SU-DHL-6 (cell line): ENCODE measurements at regions not wholly inside any gene's neighbourhood (a gene's known extent, or its start where the extent isn't known, plus 50 kb on each side); places are given as distances from the start of the nearest gene placed in this dataset.

ENCODE experiments used
- H2AFZ ChIP-seq: fragments of 200-600 bp; sonication (generic); 2 replicates; pipeline ENCODE4 v1.6.1; 2014; ENCODE audit warnings: low read depth, mild to moderate bottlenecking, moderate library complexity, mixed read lengths, antibody characterized with exemption, low read length; ENCODE audit not compliant: severe bottlenecking
- H3F3A ChIP-seq: fragments of 200-600 bp; shearing (Covaris generic); 2 replicates; pipeline ENCODE4 v1.6.0; 2016; ENCODE audit warnings: antibody characterized with exemption, mild to moderate bottlenecking; ENCODE audit not compliant: insufficient read depth
- H3K27ac ChIP-seq: fragments of 200-600 bp; sonication (generic); 2 replicates; pipeline ENCODE4 v1.5.1; 2016; ENCODE audit warnings: low read depth, mild to moderate bottlenecking, low read length, moderate library complexity, mixed read lengths
- H3K27me3 ChIP-seq: fragments of 200-600 bp; sonication (generic), shearing (Covaris generic); 2 replicates; pipeline ENCODE4 v1.6.0; 2014; ENCODE audit warnings: mild to moderate bottlenecking, low read length
- H3K36me3 ChIP-seq: fragments of 200-600 bp; sonication (generic); 2 replicates; pipeline ENCODE4 v1.6.1; 2014; ENCODE audit warnings: mild to moderate bottlenecking, low read length, mixed read lengths
- H3K4me2 ChIP-seq: fragments of 300-600, 200-600 bp; shearing (Covaris generic), sonication (generic); 2 replicates; pipeline ENCODE4 v1.6.0; 2014; ENCODE audit warnings: low read length, low read depth, mild to moderate bottlenecking; ENCODE audit not compliant: poor library complexity, severe bottlenecking
- H3K4me3 ChIP-seq: fragments of 200-600 bp; sonication (generic); 2 replicates; pipeline ENCODE4 v1.5.1; 2014; ENCODE audit warnings: antibody characterized with exemption, low read length, mild to moderate bottlenecking, mixed read lengths; ENCODE audit not compliant: insufficient read depth, poor library complexity, severe bottlenecking
- H3K79me2 ChIP-seq: fragments of 200-600 bp; sonication (generic); 2 replicates; pipeline ENCODE4 v1.6.1; 2014; ENCODE audit warnings: mild to moderate bottlenecking, low read length, moderate library complexity; ENCODE audit not compliant: insufficient read depth
- H3K9ac ChIP-seq: fragments of 200-600 bp; sonication (generic); 2 replicates; pipeline ENCODE4 v1.7.0; 2014; ENCODE audit warnings: mild to moderate bottlenecking, low read length
- H3K9me2 ChIP-seq: fragments of 200-600 bp; sonication (generic); replicated peaks from 2 replicates; pipeline ENCODE4 v1.6.1; 2014; ENCODE audit warnings: low read length; ENCODE audit not compliant: insufficient read depth
- H3K9me3 ChIP-seq: fragments of 200-600 bp; sonication (generic); 2 replicates; pipeline ENCODE4 v1.6.1; 2014; ENCODE audit warnings: low read length, mixed read lengths; ENCODE audit not compliant: insufficient read depth
- H4K20me1 ChIP-seq: fragments of 200-600 bp; sonication (generic); 2 replicates; pipeline ENCODE4 v1.6.1; 2014; ENCODE audit warnings: low read depth, mild to moderate bottlenecking, antibody characterized with exemption, low read length, moderate library complexity, mixed read lengths
- EZH2phosphoT487 ChIP-seq: fragments of 200-600 bp; sonication (generic), shearing (Covaris generic); conservative IDR thresholded peaks from 2 replicates; pipeline ENCODE4 v1.6.1; 2018; ENCODE audit warnings: mild to moderate bottlenecking, antibody characterized with exemption, low read length, moderate library complexity, mixed read lengths
- TF ChIP-seq, protein P1 (sequence below): fragments of 200-600 bp; sonication (generic); IDR thresholded peaks from one replicate; pipeline ENCODE4 v1.5.1; 2017; ENCODE audit warnings: antibody characterized with exemption, mild to moderate bottlenecking, low read length, moderate library complexity; ENCODE audit not compliant: insufficient read depth, poor library complexity, severe bottlenecking

DNA sequence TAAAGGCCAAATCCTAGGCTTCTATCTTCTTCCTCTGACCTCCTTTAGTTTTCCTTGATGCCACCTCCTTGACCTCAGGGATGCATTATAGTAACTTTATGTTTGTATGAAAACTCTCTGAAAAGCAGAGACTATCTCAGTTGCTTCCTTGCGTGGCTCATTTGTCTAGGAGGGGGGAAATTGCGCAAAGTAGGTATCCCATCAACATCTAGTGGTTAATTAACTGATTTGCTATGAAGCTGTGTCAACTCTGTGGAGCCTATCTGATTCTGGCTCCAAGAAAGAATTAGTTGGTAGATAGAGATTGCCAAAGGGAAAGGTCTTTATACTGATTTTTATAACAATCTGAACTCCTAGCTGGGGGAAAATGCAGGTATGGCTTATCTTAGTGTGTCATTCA, 82.1 kb upstream of the FRY start:
- no peak overlapping the region for H2AFZ ChIP-seq
- no peaks in the 10 kb centered on the region for H3K36me3 ChIP-seq
- no peaks in the 10 kb centered on the region for H3K79me2 ChIP-seq
- no peak overlapping the region for H3K4me2 ChIP-seq
- TF ChIP-seq, protein P1, sequence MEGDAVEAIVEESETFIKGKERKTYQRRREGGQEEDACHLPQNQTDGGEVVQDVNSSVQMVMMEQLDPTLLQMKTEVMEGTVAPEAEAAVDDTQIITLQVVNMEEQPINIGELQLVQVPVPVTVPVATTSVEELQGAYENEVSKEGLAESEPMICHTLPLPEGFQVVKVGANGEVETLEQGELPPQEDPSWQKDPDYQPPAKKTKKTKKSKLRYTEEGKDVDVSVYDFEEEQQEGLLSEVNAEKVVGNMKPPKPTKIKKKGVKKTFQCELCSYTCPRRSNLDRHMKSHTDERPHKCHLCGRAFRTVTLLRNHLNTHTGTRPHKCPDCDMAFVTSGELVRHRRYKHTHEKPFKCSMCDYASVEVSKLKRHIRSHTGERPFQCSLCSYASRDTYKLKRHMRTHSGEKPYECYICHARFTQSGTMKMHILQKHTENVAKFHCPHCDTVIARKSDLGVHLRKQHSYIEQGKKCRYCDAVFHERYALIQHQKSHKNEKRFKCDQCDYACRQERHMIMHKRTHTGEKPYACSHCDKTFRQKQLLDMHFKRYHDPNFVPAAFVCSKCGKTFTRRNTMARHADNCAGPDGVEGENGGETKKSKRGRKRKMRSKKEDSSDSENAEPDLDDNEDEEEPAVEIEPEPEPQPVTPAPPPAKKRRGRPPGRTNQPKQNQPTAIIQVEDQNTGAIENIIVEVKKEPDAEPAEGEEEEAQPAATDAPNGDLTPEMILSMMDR: no peak
- no peak for TF ChIP-seq EZH2phosphoT487
- H3K27me3 ChIP-seq: no peaks in the 10 kb centered on the region
- no peaks in the 10 kb centered on the region for H3K9me3 ChIP-seq
- no peak overlapping the region for H3K4me3 ChIP-seq
- no peaks in the 10 kb centered on the region for H3K9me2 ChIP-seq
- H3F3A ChIP-seq: no peaks in the 10 kb centered on the region
- no peak overlapping the region for H3K9ac ChIP-seq
- no peak overlapping the region for H3K27ac ChIP-seq
- no peaks in the 10 kb centered on the region for H4K20me1 ChIP-seq

DNA sequence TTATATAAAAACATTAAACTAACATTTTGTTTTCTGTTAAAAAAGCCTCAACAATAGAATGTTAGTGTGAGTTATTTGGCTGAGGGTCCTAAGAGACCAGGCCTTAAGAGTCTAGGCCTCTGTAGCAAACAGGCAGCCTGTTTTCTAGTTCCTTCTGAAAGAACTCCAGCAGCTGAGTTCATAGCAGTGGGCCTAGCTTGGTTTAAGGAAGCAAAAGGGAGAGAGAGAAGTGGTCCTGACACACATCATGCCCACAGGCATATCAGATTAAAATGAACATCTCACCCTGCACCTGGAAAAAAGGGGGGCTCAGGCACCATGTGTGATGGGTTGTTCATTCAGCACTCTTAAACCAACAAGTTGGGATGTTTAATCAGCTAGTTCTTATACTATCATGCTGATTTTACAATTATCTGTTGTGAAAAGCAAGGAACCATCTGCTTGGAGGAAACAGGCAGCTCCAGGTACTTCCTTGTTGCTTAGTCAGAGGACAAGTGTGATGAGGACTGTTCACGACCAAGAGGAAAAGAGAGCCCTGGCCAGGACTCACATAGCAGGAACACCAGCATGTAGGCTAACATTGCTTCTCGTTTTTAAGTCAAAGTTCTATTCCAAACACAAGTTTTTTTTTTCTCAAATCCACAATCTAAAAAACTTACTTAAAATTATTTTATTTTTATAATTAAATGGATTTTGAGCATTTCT, 81.3 kb upstream of the FRY start:
- no peak overlapping the region for H2AFZ ChIP-seq
- no peak overlapping the region for H3K4me3 ChIP-seq
- no peaks in the 10 kb centered on the region for H3K9me2 ChIP-seq
- no peaks in the 10 kb centered on the region for H3F3A ChIP-seq
- no peak overlapping the region for H3K9ac ChIP-seq
- TF ChIP-seq, protein P1: no peak
- no peak for TF ChIP-seq EZH2phosphoT487
- no peaks in the 10 kb centered on the region for H4K20me1 ChIP-seq
- H3K36me3 ChIP-seq: no peaks in the 10 kb centered on the region
- no peaks in the 10 kb centered on the region for H3K9me3 ChIP-seq
- H3K79me2 ChIP-seq: no peaks in the 10 kb centered on the region
- no peak overlapping the region for H3K4me2 ChIP-seq
- H3K27ac ChIP-seq: no peak overlapping the region
- H3K27me3 ChIP-seq: no peaks in the 10 kb centered on the region

DNA sequence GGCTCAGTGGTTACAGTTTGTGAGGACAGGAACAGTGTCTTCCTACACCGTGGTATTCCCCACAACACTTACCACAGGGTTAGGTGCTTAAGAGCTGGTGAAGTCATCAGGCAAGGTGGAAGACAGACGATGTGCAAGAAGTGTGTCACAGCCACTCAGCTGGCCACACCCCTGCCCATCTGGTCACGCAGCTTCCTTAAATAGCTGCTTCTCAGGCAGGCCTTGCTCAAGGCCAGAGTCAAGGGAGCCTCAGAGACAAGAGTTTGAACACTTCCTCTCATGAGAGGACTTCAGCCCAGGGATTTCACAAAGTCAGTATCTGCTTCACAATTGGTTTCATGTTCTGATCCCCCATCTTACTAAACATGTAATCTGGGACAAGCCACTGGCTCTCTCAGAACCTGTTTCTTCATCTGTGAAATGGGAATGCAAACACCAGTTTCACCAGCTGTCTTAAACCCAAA, 80.3 kb upstream of the FRY start:
- Histone ChIP-seq H3K4me3 (no peak overlapping the region), H4K20me1 (no peaks in the 10 kb centered on the region), H3K27ac (no peak overlapping the region), H3K9ac (no peak overlapping the region), H3K79me2 (no peaks in the 10 kb centered on the region), H3K36me3 (no peaks in the 10 kb centered on the region), H3K27me3 (no peaks in the 10 kb centered on the region), H3K4me2 (no peak overlapping the region), H3K9me3 (no peaks in the 10 kb centered on the region), H2AFZ (no peak overlapping the region), H3K9me2 (no peaks in the 10 kb centered on the region), H3F3A (no peaks in the 10 kb centered on the region)
- no peak for TF ChIP-seq EZH2phosphoT487
- TF ChIP-seq, protein P1: no peak
